ENCODE measurements at regions not wholly inside any gene's neighbourhood (a gene's known extent, or its start where the extent isn't known, plus 50 kb on each side); places are given as distances from the start of the nearest gene placed in this dataset.

DNA sequence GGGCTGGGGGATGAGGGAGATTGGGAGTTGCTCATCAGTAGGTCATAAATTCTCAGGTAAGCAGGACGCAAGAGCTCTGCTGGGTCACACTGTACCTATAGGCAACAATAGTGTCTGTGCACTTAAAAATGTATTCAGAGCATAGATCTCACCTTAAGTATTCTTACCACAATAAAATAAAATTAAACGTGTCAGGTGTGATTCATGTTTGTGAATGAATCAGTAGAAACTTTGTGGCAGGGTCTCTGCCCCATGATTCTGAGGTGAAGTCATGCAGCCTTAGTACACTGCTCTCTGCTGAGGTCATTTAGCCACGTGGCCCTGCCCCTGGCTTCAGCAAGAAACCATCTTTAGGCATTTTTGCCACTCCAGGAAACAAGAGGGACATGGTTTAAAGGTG lies 253.8 kb downstream of the FBXO15 start:
- Histone ChIP-seq H3K27me3 (ENCODE audit: control insufficient read depth, insufficient read depth, low read length) (no peaks in the 10 kb centered on the region), H3K27ac (ENCODE audit: low read depth, low read length) (no peak overlapping the region), H3K9me3 (ENCODE audit: control insufficient read depth, insufficient read depth, low read length) (no peaks in the 10 kb centered on the region), H3K4me3 (ENCODE audit: low read depth, low read length) (no peak overlapping the region)
- ChIA-PET POLR2A (no interaction called here), CTCF (no interaction called here)
- TF ChIP-seq CTCF (IDR thresholded peaks at IDR 0.05; ENCODE audit: low read depth, low read length): no peak
- no peak for DNase-seq (ENCODE audit: low read depth, low spot score)

- ChIA-PET CTCF (no interaction called here), POLR2A (no interaction called here)
- 0 out of 2 replicates have a peak, but pooled peaks have one; percentile 13 for TF ChIP-seq CTCF (IDR thresholded peaks at IDR 0.05; ENCODE audit: low read depth, low read length)
These were observed 255.8 kb downstream of the FBXO15 start for GRCh38 chr18:73891572-73892421.

GRCh38 chr18:73888565-73888964 lies 259.1 kb downstream of the FBXO15 start:
- CTCF ChIA-PET: no interaction called here
- H3K9me3 ChIP-seq (ENCODE audit: control insufficient read depth, insufficient read depth, low read length): no peaks in the 10 kb centered on the region
- no peak overlapping the region for H3K27ac ChIP-seq (ENCODE audit: low read depth, low read length)
- no peak for TF ChIP-seq CTCF (IDR thresholded peaks at IDR 0.05; ENCODE audit: low read depth, low read length)
- H3K4me3 ChIP-seq (ENCODE audit: low read depth, low read length): no peak overlapping the region
- H3K27me3 ChIP-seq (ENCODE audit: control insufficient read depth, insufficient read depth, low read length): no peaks in the 10 kb centered on the region
- POLR2A ChIA-PET: no interaction called here
- DNase-seq (ENCODE audit: low read depth, low spot score): no peak

More at GRCh38 chr18:73891572-73892421, 255.8 kb downstream of the FBXO15 start:
- H3K27me3 ChIP-seq (ENCODE audit: control insufficient read depth, insufficient read depth, low read length): no peaks in the 10 kb centered on the region
- H3K27ac ChIP-seq (ENCODE audit: low read depth, low read length): no peak overlapping the region
- no peak overlapping the region for H3K4me3 ChIP-seq (ENCODE audit: low read depth, low read length)
- DNase-seq (ENCODE audit: low read depth, low spot score): no peak
- no peaks in the 10 kb centered on the region for H3K9me3 ChIP-seq (ENCODE audit: control insufficient read depth, insufficient read depth, low read length)

- H3K9me3 ChIP-seq (ENCODE audit: control insufficient read depth, insufficient read depth, low read length): no peaks in the 10 kb centered on the region
- ChIA-PET POLR2A (no interaction called here), CTCF (no interaction called here)
- H3K27me3 ChIP-seq (ENCODE audit: control insufficient read depth, insufficient read depth, low read length): no peaks in the 10 kb centered on the region
- no peak overlapping the region for H3K4me3 ChIP-seq (ENCODE audit: low read depth, low read length)
- H3K27ac ChIP-seq (ENCODE audit: low read depth, low read length): no peak overlapping the region
- TF ChIP-seq CTCF (IDR thresholded peaks at IDR 0.05; ENCODE audit: low read depth, low read length): no peak
- no peak for DNase-seq (ENCODE audit: low read depth, low spot score)
These were observed 259.8 kb downstream of the FBXO15 start for GRCh38 chr18:73887801-73888200.

GRCh38 chr18:73884868-73885267 lies 262.8 kb downstream of the FBXO15 start:
- no peak for DNase-seq (ENCODE audit: low read depth, low spot score)
- Histone ChIP-seq H3K9me3 (ENCODE audit: control insufficient read depth, insufficient read depth, low read length) (no peaks in the 10 kb centered on the region), H3K4me3 (ENCODE audit: low read depth, low read length) (no peak overlapping the region), H3K27ac (ENCODE audit: low read depth, low read length) (no peak overlapping the region), H3K27me3 (ENCODE audit: control insufficient read depth, insufficient read depth, low read length) (no peaks in the 10 kb centered on the region)
- POLR2A ChIA-PET: no interaction called here
- CTCF ChIA-PET: no interaction called here
- TF ChIP-seq CTCF (IDR thresholded peaks at IDR 0.05; ENCODE audit: low read depth, low read length): no peak
